Liver (tissue), 8 donors: ENCODE measurements at regions not wholly inside any gene's neighbourhood (a gene's known extent, or its start where the extent isn't known, plus 50 kb on each side); places are given as distances from the start of the nearest gene placed in this dataset.

Source experiments
- DNase-seq: peaks from one replicate; pipeline ENCODE4 v3.0.0-alpha.2; 2017; ENCODE audit warnings: low spot score
- H3K27ac ChIP-seq, 2 donors: one replicate each; pipeline ENCODE4 v1.7.0; 2013; ENCODE audit warnings: inconsistent platforms in 2 of 2, low read length in 2 of 2, control low read depth in 1 of 2, low read depth in 1 of 2, mild to moderate bottlenecking in 1 of 2
- H3K27me3 ChIP-seq, 4 donors: one replicate each; pipeline versions ENCODE4 v1.6.1 to v1.7.0; 2013; ENCODE audit warnings: low read length in 3 of 4, inconsistent platforms in 1 of 4, mild to moderate bottlenecking in 1 of 4, moderate library complexity in 1 of 4; ENCODE audit not compliant: control insufficient read depth in 4 of 4, insufficient read depth in 4 of 4
- H3K36me3 ChIP-seq, 4 donors: one replicate each; pipeline versions ENCODE4 v1.6.1 to v1.7.0; 2013; ENCODE audit warnings: low read length in 3 of 4, mild to moderate bottlenecking in 3 of 4, low read depth in 1 of 4, moderate library complexity in 1 of 4; ENCODE audit not compliant: control insufficient read depth in 4 of 4, insufficient read depth in 3 of 4
- H3K4me1 ChIP-seq, 4 donors: one replicate each; pipeline versions ENCODE4 v1.6.1 to v1.7.0; 2013; ENCODE audit warnings: low read length in 3 of 4, mild to moderate bottlenecking in 3 of 4, moderate library complexity in 1 of 4; ENCODE audit not compliant: control insufficient read depth in 4 of 4, insufficient read depth in 4 of 4
- H3K4me3 ChIP-seq, 3 donors: one replicate each; pipeline versions ENCODE4 v1.6.1 to v1.7.0; 2013; ENCODE audit warnings: low read length in 3 of 3, control low read depth in 1 of 3, low read depth in 1 of 3, mild to moderate bottlenecking in 1 of 3
- H3K9ac ChIP-seq, 2 donors: one replicate each; pipeline ENCODE4 v1.7.0; 2013; ENCODE audit warnings: low read length in 2 of 2, mild to moderate bottlenecking in 2 of 2, moderate library complexity in 2 of 2, control low read depth in 1 of 2, low read depth in 1 of 2
- H3K9me3 ChIP-seq, 4 donors: one replicate each; pipeline versions ENCODE4 v1.6.1 to v1.7.0; 2013; ENCODE audit warnings: low read length in 3 of 4; ENCODE audit not compliant: control insufficient read depth in 4 of 4
- EGR1 ChIP-seq, 2 donors: IDR thresholded peaks; 2 replicates each; pipeline ENCODE4 v1.6.1; 2016 to 2018; ENCODE audit warnings: antibody characterized with exemption in 2 of 2, low read depth in 2 of 2
- FOXA1 ChIP-seq: IDR thresholded peaks from 2 replicates; pipeline ENCODE4 v1.6.1; 2016; ENCODE audit warnings: antibody characterized with exemption
- FOXA2 ChIP-seq: IDR thresholded peaks from 2 replicates; pipeline ENCODE4 v1.6.1; 2016; ENCODE audit warnings: antibody characterized with exemption
- GABPA ChIP-seq, 2 donors: IDR thresholded peaks in 1 of 2; conservative IDR thresholded peaks in 1 of 2; 2 replicates each; pipeline ENCODE4 v1.6.1; 2016; ENCODE audit warnings: antibody characterized with exemption in 2 of 2, mild to moderate bottlenecking in 1 of 2, moderate library complexity in 1 of 2
- HNF4G ChIP-seq: IDR thresholded peaks from 2 replicates; pipeline ENCODE4 v1.6.1; 2016; ENCODE audit warnings: antibody characterized with exemption
- JUND ChIP-seq, 2 donors: IDR thresholded peaks; 2 replicates each; pipeline ENCODE4 v1.6.1; 2016; ENCODE audit warnings: antibody characterized with exemption in 2 of 2
- NR2F2 ChIP-seq: IDR thresholded peaks from 2 replicates; pipeline ENCODE4 v1.6.1; 2016; ENCODE audit warnings: antibody characterized with exemption
- RAD21 ChIP-seq, 2 donors: IDR thresholded peaks; 2 replicates each; pipeline ENCODE4 v1.6.1; 2016; ENCODE audit warnings: antibody characterized with exemption in 2 of 2, mild to moderate bottlenecking in 2 of 2
- RXRA ChIP-seq, 2 donors: IDR thresholded peaks; 2 replicates each; pipeline ENCODE4 v1.6.1; 2017 to 2018; ENCODE audit warnings: antibody characterized with exemption in 2 of 2, mild to moderate bottlenecking in 1 of 2
- SP1 ChIP-seq: IDR thresholded peaks from 2 replicates; pipeline ENCODE4 v1.6.1; 2018; ENCODE audit warnings: antibody characterized with exemption, mild to moderate bottlenecking
- YY1 ChIP-seq: IDR thresholded peaks from 2 replicates; pipeline ENCODE4 v1.6.1; 2016; ENCODE audit warnings: antibody characterized with exemption, mild to moderate bottlenecking
- WGBS: extraction: QIAGEN DNeasy Blood & Tissue Kit; methylation state at CpG from one replicate; pipeline ENCODE4 v1.1.7; 2013; 5-methylcytosine and 5-hydroxymethylcytosine counted together
- TF ChIP-seq, protein P1 (sequence below): IDR thresholded peaks from 2 replicates; pipeline ENCODE4 v1.6.1; 2016; ENCODE audit warnings: antibody characterized with exemption
- TF ChIP-seq, protein P2 (sequence below): IDR thresholded peaks from 2 replicates; pipeline ENCODE4 v1.6.1; 2016; ENCODE audit warnings: antibody characterized with exemption
- TF ChIP-seq, protein P3 (sequence below): IDR thresholded peaks from 2 replicates; pipeline ENCODE4 v1.6.1; 2016; ENCODE audit warnings: antibody characterized with exemption, mild to moderate bottlenecking
- TF ChIP-seq, protein P4 (sequence below): fragments of 150-350 bp; IDR thresholded peaks from 2 replicates; pipeline ENCODE4 v1.5.1; 2017; ENCODE audit warnings: improper control_type of control experiment, low read depth, low read length; ENCODE audit not compliant: missing input control
- donor health status: healthy.
- donor health status: healthy.
- donor health status: healthy.
- donor health status: healthy.
- donor health status: healthy.

DNA sequence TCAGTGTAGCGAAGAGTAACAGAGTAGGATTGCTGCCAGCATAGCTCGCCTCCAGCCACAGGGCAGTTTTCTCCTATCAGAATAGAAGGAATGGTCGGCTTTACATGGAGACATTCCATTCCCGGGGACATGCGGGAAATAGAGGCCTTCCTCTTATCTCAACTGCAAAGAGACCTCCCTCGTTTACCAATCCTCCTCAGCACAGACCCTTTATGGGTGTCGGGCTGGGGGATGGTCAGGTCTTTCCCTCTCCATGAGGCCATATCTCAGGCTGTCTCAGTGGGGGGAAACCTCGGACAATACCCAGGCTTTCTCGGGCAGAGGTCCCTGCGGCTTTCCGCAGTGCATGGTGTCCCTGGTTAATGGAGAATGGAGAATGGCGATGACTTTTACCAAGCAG lies 285.0 kb downstream of the ASMT start:
- no peak overlapping the region for H3K27ac ChIP-seq
- no peak overlapping the region for H3K4me3 ChIP-seq
- no peaks in the 10 kb centered on the region for H3K27me3 ChIP-seq
- TF ChIP-seq HNF4G (no peak), FOXA1 (no peak), SP1 (no peak)
- TF ChIP-seq, protein P1, sequence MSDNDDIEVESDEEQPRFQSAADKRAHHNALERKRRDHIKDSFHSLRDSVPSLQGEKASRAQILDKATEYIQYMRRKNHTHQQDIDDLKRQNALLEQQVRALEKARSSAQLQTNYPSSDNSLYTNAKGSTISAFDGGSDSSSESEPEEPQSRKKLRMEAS: no peak
- TF ChIP-seq, protein P2, sequence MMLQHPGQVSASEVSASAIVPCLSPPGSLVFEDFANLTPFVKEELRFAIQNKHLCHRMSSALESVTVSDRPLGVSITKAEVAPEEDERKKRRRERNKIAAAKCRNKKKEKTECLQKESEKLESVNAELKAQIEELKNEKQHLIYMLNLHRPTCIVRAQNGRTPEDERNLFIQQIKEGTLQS: no peak
- 51% methylated on average over 12 of the region's 12 CpGs for WGBS
- no peaks in the 10 kb centered on the region for H3K36me3 ChIP-seq
- H3K4me1 ChIP-seq: no peaks in the 10 kb centered on the region
- no peak overlapping the region for H3K9ac ChIP-seq
- DNase-seq: no peak
- H3K9me3 ChIP-seq: no peaks in the 10 kb centered on the region

DNA sequence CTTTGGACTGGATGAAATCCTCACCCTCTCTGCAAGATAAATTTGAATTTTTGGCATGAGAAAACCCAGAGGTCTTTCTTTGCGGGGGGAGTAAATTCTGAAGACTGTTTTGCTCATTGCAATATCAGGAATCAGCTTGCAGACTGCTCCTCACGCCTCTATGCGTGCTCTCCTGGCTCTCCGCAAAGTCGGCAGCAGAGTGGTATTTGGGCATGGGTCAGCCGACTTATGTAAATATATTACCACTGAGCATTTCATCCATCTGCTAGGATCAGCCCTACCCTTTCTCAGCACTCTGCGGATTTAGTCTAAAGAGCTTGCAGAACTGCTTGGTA lies 288.0 kb downstream of the ASMT start:
- no peak overlapping the region for H3K4me3 ChIP-seq
- H3K9me3 ChIP-seq: peaks cover 0 to 4% (median under 1%) of the 10 kb centered on the region in 4 donors
- H3K36me3 ChIP-seq: no peaks in the 10 kb centered on the region
- H3K4me1 ChIP-seq: no peaks in the 10 kb centered on the region
- TF ChIP-seq RAD21 (IDR thresholded peaks at IDR 0.05): no peak
- no peak for TF ChIP-seq RXRA (IDR thresholded peaks at IDR 0.05)
- TF ChIP-seq, protein P3, sequence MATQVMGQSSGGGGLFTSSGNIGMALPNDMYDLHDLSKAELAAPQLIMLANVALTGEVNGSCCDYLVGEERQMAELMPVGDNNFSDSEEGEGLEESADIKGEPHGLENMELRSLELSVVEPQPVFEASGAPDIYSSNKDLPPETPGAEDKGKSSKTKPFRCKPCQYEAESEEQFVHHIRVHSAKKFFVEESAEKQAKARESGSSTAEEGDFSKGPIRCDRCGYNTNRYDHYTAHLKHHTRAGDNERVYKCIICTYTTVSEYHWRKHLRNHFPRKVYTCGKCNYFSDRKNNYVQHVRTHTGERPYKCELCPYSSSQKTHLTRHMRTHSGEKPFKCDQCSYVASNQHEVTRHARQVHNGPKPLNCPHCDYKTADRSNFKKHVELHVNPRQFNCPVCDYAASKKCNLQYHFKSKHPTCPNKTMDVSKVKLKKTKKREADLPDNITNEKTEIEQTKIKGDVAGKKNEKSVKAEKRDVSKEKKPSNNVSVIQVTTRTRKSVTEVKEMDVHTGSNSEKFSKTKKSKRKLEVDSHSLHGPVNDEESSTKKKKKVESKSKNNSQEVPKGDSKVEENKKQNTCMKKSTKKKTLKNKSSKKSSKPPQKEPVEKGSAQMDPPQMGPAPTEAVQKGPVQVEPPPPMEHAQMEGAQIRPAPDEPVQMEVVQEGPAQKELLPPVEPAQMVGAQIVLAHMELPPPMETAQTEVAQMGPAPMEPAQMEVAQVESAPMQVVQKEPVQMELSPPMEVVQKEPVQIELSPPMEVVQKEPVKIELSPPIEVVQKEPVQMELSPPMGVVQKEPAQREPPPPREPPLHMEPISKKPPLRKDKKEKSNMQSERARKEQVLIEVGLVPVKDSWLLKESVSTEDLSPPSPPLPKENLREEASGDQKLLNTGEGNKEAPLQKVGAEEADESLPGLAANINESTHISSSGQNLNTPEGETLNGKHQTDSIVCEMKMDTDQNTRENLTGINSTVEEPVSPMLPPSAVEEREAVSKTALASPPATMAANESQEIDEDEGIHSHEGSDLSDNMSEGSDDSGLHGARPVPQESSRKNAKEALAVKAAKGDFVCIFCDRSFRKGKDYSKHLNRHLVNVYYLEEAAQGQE: no peak
- TF ChIP-seq, protein P1: no peak
- no peak for TF ChIP-seq HNF4G
- peaks cover 0 to 3% (median 0%) of the 10 kb centered on the region in 4 donors for H3K27me3 ChIP-seq
- H3K27ac ChIP-seq: no peak overlapping the region
- 47% methylated on average over 7 of the region's 7 CpGs for WGBS
- DNase-seq: no peak
- H3K9ac ChIP-seq: no peak overlapping the region

DNA sequence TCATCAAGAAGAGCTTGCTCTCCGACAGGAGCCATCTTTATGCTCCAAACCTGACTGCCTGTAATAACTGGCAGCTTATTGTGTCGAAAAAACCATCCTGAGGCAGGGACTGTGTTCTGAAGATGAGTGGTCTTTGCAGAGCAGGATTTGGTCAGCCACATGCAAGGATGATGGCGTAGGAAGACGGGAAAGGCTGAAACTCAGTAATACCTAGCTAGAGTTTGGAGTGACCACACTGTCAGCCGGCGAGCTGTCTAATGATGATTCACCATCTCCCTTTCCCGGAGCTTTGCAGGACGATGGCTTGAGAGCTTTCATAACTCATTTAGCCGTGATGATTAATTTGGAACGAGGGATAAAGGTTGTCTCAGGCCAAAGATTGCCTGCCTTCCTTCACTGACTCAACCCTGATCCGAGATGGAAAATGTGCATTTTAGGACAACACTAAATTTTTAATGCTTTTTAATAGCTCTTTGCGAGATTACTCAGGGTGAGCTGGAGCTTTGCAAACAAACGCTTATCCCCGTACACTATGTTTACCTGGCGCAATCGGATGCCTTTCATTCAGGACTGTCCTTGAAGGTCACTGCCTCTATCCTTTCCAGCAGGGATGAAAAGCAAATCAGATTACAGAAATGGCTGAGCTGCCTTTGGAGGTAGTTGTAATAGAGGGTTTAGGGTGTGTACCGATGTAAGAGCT lies 288.5 kb downstream of the ASMT start:
- WGBS: 51% methylated on average over 17 of the region's 17 CpGs
- no peak for TF ChIP-seq EGR1 (IDR thresholded peaks at IDR 0.05; ENCODE audit: low read depth in 2 of 2)
- no peak for TF ChIP-seq FOXA2
- TF ChIP-seq, protein P3: no peak
- TF ChIP-seq NR2F2: no peak
- TF ChIP-seq, protein P1: no peak
- TF ChIP-seq RAD21 (IDR thresholded peaks at IDR 0.05): no peak
- no peak for TF ChIP-seq SP1
- TF ChIP-seq FOXA1: no peak
- TF ChIP-seq YY1: no peak
- TF ChIP-seq JUND (IDR thresholded peaks at IDR 0.05): no peak
- TF ChIP-seq, protein P4, sequence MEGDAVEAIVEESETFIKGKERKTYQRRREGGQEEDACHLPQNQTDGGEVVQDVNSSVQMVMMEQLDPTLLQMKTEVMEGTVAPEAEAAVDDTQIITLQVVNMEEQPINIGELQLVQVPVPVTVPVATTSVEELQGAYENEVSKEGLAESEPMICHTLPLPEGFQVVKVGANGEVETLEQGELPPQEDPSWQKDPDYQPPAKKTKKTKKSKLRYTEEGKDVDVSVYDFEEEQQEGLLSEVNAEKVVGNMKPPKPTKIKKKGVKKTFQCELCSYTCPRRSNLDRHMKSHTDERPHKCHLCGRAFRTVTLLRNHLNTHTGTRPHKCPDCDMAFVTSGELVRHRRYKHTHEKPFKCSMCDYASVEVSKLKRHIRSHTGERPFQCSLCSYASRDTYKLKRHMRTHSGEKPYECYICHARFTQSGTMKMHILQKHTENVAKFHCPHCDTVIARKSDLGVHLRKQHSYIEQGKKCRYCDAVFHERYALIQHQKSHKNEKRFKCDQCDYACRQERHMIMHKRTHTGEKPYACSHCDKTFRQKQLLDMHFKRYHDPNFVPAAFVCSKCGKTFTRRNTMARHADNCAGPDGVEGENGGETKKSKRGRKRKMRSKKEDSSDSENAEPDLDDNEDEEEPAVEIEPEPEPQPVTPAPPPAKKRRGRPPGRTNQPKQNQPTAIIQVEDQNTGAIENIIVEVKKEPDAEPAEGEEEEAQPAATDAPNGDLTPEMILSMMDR: no peak
- TF ChIP-seq GABPA (IDR thresholded peaks at IDR 0.05 in 1 of 2, conservative IDR thresholded peaks at IDR 0.05 in 1 of 2): no peak
- TF ChIP-seq, protein P2: no peak

More for the DNA sequence above, 288.5 kb downstream of the ASMT start:
- Histone ChIP-seq H3K9me3 (peaks cover 0 to 4% (median under 1%) of the 10 kb centered on the region in 4 donors), H3K9ac (no peak overlapping the region), H3K4me1 (no peaks in the 10 kb centered on the region), H3K36me3 (no peaks in the 10 kb centered on the region), H3K27me3 (peaks cover 0 to 3% (median 0%) of the 10 kb centered on the region in 4 donors), H3K4me3 (no peak overlapping the region), H3K27ac (no peak overlapping the region)
- no peak for DNase-seq
